ENCODE measurements at regions not wholly inside any gene's neighbourhood (a gene's known extent, or its start where the extent isn't known, plus 50 kb on each side); places are given as distances from the start of the nearest gene placed in this dataset.

DNA sequence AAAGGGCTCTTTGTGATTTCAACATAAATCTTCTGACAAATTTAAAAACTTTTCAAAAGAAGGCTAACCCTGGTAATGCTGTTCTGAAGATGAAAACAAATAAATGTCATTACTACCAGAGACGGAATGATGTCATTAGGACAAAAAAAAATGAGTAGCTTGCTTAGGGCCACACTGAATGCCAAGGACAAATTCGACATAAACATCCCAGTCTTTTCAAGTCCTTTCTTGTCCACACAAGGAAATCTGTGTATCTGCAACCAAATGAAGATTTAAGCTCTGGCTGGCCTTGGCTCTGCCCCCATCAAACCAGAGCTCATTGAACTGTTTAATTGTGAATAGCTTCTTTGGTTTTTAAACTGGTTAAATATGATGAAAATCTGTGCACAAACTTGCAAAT is 592.7 kb downstream of the TLE1 start:
- TF ChIP-seq, protein P1, sequence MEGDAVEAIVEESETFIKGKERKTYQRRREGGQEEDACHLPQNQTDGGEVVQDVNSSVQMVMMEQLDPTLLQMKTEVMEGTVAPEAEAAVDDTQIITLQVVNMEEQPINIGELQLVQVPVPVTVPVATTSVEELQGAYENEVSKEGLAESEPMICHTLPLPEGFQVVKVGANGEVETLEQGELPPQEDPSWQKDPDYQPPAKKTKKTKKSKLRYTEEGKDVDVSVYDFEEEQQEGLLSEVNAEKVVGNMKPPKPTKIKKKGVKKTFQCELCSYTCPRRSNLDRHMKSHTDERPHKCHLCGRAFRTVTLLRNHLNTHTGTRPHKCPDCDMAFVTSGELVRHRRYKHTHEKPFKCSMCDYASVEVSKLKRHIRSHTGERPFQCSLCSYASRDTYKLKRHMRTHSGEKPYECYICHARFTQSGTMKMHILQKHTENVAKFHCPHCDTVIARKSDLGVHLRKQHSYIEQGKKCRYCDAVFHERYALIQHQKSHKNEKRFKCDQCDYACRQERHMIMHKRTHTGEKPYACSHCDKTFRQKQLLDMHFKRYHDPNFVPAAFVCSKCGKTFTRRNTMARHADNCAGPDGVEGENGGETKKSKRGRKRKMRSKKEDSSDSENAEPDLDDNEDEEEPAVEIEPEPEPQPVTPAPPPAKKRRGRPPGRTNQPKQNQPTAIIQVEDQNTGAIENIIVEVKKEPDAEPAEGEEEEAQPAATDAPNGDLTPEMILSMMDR (IDR thresholded peaks at IDR 0.05) = no peak
- TF ChIP-seq POLR2A (IDR thresholded peaks at IDR 0.05) = no peak

Measured in adrenal gland (tissue), 5 donors.